ENCODE measurements at regions not wholly inside any gene's neighbourhood (a gene's known extent, or its start where the extent isn't known, plus 50 kb on each side); places are given as distances from the start of the nearest gene placed in this dataset.

DNA sequence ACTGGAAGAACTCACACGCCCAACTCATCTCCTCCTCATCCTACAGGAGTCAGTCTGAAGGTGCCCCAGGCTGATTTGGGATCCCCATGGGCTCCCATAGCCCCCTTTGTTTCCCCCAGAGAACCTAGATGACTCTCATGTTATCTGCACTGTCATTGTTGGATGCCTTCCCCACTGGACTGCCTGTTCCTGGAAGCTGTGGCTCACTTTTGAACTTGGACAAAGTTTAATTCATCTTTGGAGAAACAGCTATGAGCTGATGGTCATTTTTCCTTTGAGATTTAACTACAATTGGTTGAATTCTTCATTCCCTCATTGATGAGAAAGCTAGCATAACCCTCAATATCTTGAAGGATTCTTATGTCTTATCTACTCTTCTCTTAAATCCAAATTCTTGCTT lies 186.6 kb downstream of the SALL1 start:
- DNase-seq (ENCODE audit: extremely low spot score, unreplicated experiment): no peak
- Mint-ChIP-seq H3K27ac (no peak overlapping the region), H3K36me3 (no peaks in the 10 kb centered on the region), H3K27me3 (peaks cover 7% of the 10 kb centered on the region), H3K4me3 (no peak overlapping the region), H3K9me3 (no peaks in the 10 kb centered on the region), H3K4me1 (ENCODE audit: unreplicated experiment) (peaks cover 5% of the 10 kb centered on the region)
- TF ChIP-seq CTCF (conservative IDR thresholded peaks at IDR 0.05): no peak

DNA sequence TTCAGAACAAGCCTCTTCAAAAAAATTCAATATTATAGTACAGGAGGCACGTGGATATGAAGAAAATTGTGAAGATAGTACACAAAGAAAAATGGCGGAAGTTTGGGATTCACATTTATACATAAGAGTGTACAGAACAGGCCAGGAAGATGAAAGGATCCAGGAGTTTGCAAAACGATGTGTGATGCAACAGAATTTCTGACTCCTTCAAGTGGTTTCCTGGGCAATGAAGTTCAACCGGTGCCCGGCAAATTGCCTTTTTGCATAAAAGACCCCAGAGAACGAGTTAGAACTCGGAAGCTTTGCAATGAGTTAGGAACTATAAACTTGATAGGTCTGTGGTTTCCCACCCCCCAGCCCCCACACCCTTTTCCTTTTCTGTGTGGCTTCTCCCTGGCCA lies 189.1 kb downstream of the SALL1 start:
- no peak for TF ChIP-seq CTCF (conservative IDR thresholded peaks at IDR 0.05)
- Mint-ChIP-seq H3K9me3 (no peaks in the 10 kb centered on the region), H3K36me3 (no peaks in the 10 kb centered on the region), H3K27ac (no peak overlapping the region), H3K27me3 (peaks cover 7% of the 10 kb centered on the region), H3K4me1 (ENCODE audit: unreplicated experiment) (peaks cover 5% of the 10 kb centered on the region), H3K4me3 (no peak overlapping the region)
- no peak for DNase-seq (ENCODE audit: extremely low spot score, unreplicated experiment)

GRCh38 chr16:50960517-50961202 lies 190.4 kb downstream of the SALL1 start:
- peaks cover 5% of the 10 kb centered on the region for H3K4me1 Mint-ChIP-seq (ENCODE audit: unreplicated experiment)
- peaks cover 3% of the 10 kb centered on the region for H3K27me3 Mint-ChIP-seq
- no peak overlapping the region for H3K4me3 Mint-ChIP-seq
- H3K9me3 Mint-ChIP-seq: no peaks in the 10 kb centered on the region
- H3K36me3 Mint-ChIP-seq: no peaks in the 10 kb centered on the region
- no peak for TF ChIP-seq CTCF (conservative IDR thresholded peaks at IDR 0.05)
- DNase-seq (ENCODE audit: extremely low spot score, unreplicated experiment): no peak
- no peak overlapping the region for H3K27ac Mint-ChIP-seq

DNA sequence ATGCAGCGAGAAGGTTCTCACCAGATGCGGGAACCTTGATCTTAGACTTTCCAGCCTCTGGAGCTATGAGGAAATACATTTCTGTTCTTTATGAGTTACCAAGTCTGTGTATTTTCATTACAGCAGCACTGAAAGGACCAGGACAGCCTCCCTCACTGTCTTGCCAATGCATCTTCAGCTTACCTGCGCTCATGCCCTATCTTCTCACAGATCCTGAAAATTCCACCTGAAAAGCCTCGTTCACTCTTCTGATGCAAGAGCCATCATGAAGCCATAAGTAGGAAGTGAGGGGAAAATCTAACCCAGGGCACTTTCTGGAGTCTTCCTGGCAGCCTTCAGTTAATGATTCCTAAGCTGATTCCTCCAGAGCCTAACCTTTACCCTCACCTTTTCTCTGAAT lies 194.0 kb downstream of the SALL1 start:
- DNase-seq (ENCODE audit: extremely low spot score, unreplicated experiment): no peak
- no peak overlapping the region for H3K4me3 Mint-ChIP-seq
- peaks cover 15% of the 10 kb centered on the region for H3K27me3 Mint-ChIP-seq
- no peaks in the 10 kb centered on the region for H3K36me3 Mint-ChIP-seq
- TF ChIP-seq CTCF (conservative IDR thresholded peaks at IDR 0.05): no peak
- peaks cover 11% of the 10 kb centered on the region for H3K4me1 Mint-ChIP-seq (ENCODE audit: unreplicated experiment)
- H3K9me3 Mint-ChIP-seq: no peaks in the 10 kb centered on the region
- no peak overlapping the region for H3K27ac Mint-ChIP-seq

DNA sequence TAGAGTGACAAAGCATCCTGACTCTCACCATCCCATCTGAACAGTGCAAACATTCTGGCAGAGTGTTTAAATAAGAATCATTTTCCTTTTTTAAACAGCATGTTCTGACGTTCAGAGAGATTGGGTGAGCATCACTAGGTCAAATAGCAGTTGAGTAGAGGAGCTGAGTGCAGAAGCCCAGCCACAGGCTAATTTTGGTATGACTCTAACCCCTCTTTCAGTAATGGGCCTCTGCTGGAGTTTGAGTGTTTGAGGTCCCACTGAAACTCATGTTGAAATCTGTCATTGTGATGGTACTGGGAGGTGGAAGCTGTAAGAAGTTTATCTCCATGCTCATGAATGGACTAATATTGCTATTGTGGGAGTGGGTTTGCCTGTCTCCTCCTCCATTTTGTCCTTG lies 194.4 kb downstream of the SALL1 start:
- DNase-seq (ENCODE audit: extremely low spot score, unreplicated experiment): no peak
- Mint-ChIP-seq H3K36me3 (no peaks in the 10 kb centered on the region), H3K9me3 (no peaks in the 10 kb centered on the region), H3K4me3 (no peak overlapping the region), H3K27ac (no peak overlapping the region), H3K27me3 (peaks cover 15% of the 10 kb centered on the region), H3K4me1 (ENCODE audit: unreplicated experiment) (peaks cover 11% of the 10 kb centered on the region)
- no peak for TF ChIP-seq CTCF (conservative IDR thresholded peaks at IDR 0.05)

GRCh38 chr16:50955311-50955710 lies 195.8 kb downstream of the SALL1 start:
- H3K4me1 Mint-ChIP-seq (ENCODE audit: unreplicated experiment): peaks cover 5% of the 10 kb centered on the region
- H3K4me3 Mint-ChIP-seq: no peak overlapping the region
- H3K9me3 Mint-ChIP-seq: no peaks in the 10 kb centered on the region
- peaks cover 15% of the 10 kb centered on the region for H3K27me3 Mint-ChIP-seq
- DNase-seq (ENCODE audit: extremely low spot score, unreplicated experiment): no peak
- H3K36me3 Mint-ChIP-seq: no peaks in the 10 kb centered on the region
- no peak overlapping the region for H3K27ac Mint-ChIP-seq
- no peak for TF ChIP-seq CTCF (conservative IDR thresholded peaks at IDR 0.05)

Measured in type B pancreatic cell (in vitro differentiated cells).